Ecto neural progenitor cell (in vitro differentiated cells): ENCODE measurements at regions not wholly inside any gene's neighbourhood (a gene's known extent, or its start where the extent isn't known, plus 50 kb on each side); places are given as distances from the start of the nearest gene placed in this dataset.
A peak's percentile ranks its signal among the peaks of the same experiment; 100 is the strongest.
"Not testable (repeated sequence)": the region's sequence is repeated elsewhere in the genome, so short reads cannot be mapped to it uniquely, and the experiment has no call there.

Source experiments
- DNase-seq: peaks from one replicate; pipeline ENCODE4 v3.0.0-alpha.2; 2018; ENCODE audit warnings: low spot score

DNA sequence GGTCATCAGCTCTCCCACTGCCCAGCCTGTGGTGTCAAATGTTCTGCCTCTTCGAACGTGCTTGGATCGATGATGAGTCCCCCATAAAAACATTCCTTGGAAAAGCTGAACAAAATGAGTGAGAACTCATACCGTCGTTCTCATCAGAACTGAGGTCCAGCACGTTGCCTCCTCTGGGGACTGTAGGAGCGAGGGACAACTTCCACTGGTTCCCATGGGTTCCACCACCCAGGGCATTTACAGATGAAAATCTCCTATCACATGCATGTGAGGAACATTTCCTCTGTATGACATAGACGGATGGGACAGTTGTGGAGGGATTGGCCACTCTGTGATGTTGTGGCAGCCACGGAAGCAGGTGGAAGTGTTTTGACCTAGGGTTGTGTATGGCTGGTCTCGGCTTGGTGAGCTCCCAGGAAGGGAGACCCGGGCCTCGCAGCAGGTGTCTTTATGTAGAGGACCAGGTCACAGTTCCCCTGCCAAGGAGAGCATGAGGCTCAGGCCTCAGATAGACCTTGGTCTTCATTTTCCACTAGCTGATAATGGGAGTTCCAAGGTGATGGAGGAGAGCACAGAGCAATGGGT lies 113.0 kb downstream of the SNRPN start:
- no peak for DNase-seq

DNA sequence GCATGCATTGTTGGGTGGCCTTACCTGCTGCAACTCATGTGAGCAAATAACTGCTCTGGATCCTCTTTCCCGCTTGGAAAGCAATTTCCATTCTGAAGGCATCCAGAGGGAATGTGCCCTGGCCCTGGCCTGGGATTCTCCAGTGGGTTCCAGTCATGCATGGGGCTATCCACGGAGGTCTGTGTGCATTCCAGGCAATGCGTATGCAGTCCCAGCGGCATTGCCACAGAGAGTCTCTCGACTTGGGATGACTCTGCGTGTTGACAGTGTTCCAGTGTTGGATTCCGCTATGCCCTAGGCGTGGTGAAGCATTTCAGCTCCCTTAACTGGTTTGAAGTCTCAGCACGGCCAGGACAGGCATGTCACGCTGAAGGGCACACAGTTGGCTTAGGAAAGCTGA lies 113.9 kb downstream of the SNRPN start:
- no peak for DNase-seq

DNA sequence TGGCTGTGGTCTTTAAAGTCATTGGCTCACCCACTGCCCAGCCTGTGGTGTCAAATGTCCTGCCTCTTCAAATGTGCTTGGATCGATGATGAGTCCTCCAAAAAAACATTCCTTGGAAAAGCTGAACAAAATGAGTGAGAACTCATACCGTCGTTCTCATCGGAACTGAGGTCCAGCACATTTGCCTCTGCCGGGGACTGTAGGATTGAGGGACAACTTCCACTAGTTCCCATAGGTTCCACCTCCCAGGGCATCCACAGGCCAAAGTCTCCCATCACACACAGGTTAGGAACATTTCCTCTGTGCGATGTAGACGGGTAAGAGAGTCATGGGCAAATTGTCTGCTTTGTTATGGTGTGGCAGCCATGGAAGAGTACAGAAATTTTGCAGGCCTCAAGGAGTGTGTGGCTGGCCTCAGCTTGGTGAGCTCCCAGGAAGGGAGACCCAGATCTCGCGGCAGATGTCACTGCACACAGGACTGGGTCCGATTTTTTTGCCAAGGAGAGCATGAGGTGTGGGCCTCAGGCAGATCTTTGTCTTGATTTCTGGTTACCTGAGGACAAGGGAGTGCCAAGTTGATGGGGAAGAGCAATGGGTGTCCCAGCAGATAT lies 115.7 kb downstream of the SNRPN start:
- DNase-seq: no peak

DNA sequence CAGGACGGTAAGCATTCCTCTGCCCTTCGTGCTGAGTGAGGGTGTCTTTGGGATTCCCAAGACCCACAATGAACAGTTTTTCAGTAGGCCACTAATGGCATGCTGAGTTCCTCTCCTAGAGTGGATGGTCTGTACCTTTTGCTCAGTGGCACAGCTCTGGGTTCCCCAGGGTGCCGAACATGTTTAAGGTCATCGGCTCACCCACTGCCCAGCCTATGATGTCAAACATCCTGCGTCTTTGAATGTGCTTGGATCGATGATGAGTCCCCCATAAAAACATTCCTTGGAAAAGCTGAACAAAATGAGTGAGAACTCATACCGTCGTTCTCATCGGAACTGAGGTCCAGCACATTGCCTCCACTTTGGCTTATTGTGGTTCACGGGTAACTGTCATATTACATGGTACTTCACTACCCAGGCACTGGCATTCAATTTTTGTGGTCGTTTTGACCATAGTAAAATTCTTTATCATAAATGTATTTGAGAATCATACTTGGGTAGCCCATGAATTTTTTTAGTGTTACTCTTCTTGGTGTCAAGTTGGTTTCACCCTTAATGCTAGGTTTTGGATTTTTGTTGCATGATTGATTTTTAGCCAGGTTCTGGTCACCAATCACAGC lies 118.2 kb downstream of the SNRPN start:
- no peak for DNase-seq

GRCh38 chr15:25087137-25087536 lies 132.3 kb downstream of the SNRPN start:
- DNase-seq: no peak

DNA sequence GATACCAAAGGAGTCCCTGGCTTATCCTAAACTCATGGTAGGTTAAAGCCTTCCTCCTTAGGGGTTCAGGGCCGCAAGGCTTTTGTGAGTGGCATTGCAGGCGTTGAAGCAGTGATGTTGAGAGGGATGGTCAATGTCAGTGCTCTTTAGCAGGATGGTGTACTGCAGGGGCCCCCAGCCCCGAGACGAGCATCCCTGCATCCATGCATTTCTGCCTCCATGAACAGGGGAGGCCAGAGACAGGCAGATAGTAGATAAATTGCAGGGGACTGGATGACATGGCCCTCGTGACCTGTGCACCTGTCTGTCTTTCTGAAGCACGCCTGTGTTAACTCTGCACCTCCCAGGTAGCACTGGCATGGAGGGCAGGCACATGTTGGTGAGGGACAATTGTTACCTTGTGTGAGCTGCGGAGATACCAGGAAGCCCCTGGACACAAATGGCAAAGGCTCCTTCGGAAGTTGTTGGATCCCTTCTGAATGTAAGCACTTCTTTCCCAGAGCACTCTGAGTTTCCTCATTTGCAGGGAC lies 133.5 kb downstream of the SNRPN start:
- peak; percentile 12 for DNase-seq

DNA sequence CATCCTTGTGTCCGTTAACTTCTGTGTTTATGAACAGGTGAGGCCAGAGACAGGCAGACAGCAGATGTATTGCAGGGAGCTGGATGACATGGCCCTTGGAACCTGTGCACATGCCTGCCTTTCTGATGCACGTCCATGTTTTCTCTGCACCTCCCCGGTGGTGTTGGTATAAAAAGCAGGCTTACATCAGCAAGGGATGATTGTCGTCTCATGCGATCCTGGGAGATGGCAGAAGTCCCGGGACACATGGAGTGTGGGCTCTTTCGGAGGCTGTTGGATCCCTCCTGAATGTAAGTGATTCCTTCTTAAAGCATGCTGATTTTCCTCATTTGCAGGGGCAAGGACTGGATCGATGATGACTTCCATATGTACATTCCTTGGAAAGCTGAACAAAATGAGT lies 134.8 kb downstream of the SNRPN start:
- DNase-seq: peak; percentile 7

- peak; percentile 8 for DNase-seq
Observed at GRCh38 chr15:25090073-25090733, 135.4 kb downstream of the SNRPN start.

- DNase-seq: peak; percentile 2
Observed at GRCh38 chr15:25091421-25092158, 136.8 kb downstream of the SNRPN start.

GRCh38 chr15:25092661-25093060 lies 137.9 kb downstream of the SNRPN start:
- DNase-seq: no peak

DNA sequence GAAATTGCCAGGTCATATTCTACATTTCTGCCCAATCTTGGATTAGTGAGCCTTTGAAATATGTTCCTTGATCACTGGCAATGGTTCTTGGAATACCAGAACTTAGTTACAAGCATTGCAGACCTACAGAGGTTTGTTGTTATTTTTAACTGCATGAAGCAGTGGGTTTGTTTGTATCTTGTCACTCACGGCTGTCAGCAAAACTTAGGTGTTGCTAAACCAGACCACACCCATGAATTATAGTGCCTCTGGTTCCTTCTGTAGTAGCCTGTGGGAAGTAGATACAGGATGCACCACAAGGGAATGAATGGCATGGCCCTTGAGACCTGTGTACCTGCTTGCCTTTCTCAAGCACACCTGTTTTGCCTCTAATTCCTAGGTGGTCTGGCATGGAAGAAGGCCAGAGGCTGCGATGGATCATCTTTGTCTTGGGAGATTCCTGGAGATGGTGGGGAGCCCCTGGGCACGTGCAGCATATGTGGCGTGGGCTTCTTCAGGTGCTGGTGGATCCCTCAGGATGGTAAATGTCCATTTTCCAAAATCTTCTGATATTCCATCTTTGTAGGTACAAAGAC lies 138.8 kb downstream of the SNRPN start:
- no peak for DNase-seq

GRCh38 chr15:25094066-25094465 lies 139.3 kb downstream of the SNRPN start:
- DNase-seq: no peak

DNA sequence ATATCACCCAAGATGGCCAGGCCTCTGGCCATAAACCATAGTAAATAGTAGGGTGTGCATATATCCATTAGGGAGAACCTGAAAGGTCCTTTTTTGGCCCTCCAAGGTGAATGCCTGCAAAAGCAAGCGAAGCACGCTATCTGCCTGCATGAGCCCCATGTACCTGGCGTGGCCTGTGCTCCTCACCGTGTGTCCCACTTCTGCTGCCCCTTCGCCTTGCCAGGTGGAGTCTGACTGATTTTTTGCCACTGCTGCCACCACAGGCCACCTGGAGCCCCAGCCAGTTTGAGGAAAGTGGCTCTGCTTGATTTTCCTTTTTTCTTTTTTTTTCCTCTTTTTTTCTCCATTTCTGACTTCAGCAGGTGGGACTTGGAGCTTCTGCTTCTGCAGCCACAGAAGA lies 139.7 kb downstream of the SNRPN start:
- no peak for DNase-seq

DNA sequence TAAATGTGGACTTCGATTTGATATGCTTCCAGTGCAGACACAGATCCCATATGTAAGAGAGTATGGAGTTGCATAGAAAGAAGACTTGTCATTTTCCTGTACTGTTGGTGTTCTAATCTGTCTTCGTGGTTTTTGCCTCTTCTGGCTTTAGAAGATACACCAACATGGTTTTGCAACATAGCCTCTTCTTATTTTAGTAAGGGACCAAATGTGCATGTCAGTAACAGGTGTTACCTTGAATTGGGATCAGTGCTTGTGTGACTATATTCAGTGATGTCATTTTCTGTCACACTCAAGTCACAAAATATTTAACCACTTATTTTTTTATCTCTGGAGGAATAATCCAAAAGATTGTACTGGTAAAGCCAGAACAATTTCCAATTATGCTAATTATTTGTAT lies 140.4 kb downstream of the SNRPN start:
- no peak for DNase-seq

- DNase-seq: not testable (repeated sequence)
Observed at GRCh38 chr15:25099966-25100365, 145.2 kb downstream of the SNRPN start.

DNA sequence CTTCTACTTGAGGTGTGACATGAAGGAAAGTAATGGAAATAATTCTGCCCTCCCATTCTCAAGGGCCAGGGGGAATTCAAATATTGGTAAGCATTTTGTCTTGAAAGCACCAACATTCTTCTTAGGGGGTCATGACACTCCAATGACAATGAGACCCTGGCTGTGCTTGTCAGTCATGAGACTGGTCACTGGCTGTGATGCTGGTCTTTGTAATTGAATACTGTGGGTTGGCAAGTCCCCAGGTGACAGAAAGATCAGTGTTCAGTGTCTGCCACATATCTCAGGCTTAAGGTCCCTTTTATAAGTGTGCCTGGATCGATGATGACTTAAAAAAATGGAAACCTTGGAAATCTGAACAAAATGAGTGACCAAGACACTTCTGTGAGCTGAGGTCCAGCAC lies 151.4 kb downstream of the SNRPN start:
- no peak for DNase-seq

DNA sequence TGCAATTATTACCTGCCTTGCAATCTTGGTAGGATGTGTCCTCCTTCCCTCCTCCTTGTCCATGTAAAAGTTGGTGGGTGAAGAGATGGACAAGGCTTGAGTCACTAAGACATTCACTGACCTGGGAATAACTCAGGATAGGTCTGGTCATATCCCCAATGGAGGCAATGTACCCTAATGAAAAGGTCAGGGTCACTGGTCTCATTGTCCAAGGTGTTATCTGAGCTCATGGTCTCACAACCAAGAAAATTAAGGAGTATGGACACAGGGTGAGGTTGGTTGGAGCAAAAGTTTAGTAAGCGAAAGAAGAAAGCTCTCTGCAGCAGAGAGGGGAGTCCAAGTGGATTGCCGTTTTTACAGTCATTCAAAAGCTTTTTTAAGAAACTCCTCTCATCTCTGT lies 179.0 kb downstream of the SNRPN start:
- no peak for DNase-seq

- DNase-seq: no peak
Observed at GRCh38 chr15:25134546-25134945, 179.8 kb downstream of the SNRPN start.

DNA sequence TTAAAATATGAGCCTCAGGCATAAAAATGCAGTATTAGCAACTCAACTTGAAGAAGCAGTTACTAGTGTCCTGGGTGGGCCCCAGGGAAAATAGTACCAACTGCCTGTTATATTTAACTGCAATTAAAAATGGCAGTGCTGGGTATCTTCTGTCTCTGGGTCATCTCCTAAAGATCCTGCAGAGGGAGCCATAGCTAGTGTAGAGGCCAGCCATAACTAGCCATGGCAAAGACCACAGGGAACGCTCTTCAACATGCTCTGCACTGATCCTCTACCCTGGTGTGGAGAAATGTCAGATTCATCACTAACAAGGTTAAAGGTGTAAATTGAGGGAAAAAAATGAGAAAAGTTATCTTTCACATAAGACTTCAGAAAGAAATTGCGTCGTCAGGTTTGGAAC lies 181.3 kb downstream of the SNRPN start:
- DNase-seq: no peak

GRCh38 chr15:25137013-25137412 lies 182.2 kb downstream of the SNRPN start:
- no peak for DNase-seq

- no peak for DNase-seq
Observed at GRCh38 chr15:25169318-25169717, 214.5 kb downstream of the SNRPN start.
